B cell (primary cell): ENCODE measurements at regions not wholly inside any gene's neighbourhood (a gene's known extent, or its start where the extent isn't known, plus 50 kb on each side); places are given as distances from the start of the nearest gene placed in this dataset.

ENCODE experiments used
- ATAC-seq: fragments of 200-7000 bp; cut with Tn5 transposase; one replicate; pipeline ENCODE4 v1.10.0; 2021; ENCODE audit warnings: low read depth, mild to moderate bottlenecking, moderate number of reproducible peaks, moderate library complexity
- CTCF ChIA-PET: fragments of 350-600 bp; sonication (Branson Sonifier 250); formaldehyde crosslinking; loops from one replicate; lab custom pipeline; 2021; ENCODE audit warnings: antibody characterized with exemption, inconsistent platforms; lab: Charles Lee
- POLR2A ChIA-PET: fragments of 350-600 bp; sonication (Branson Sonifier 250); formaldehyde crosslinking; loops from one replicate; lab custom pipeline; 2021; ENCODE audit warnings: antibody characterized with exemption; lab: Charles Lee
- DNase-seq: peaks from one replicate; pipeline ENCODE4 v3.0.0; 2013
- H2AFZ ChIP-seq: 2 replicates; pipeline ENCODE4 v1.6.1; 2012; ENCODE audit warnings: mild to moderate bottlenecking, low read depth, low read length; ENCODE audit not compliant: insufficient read depth, poor library complexity, severe bottlenecking
- H3K27ac ChIP-seq, 2 donors: 1 replicate in 1 of 2; 2 replicates in 1 of 2; pipeline ENCODE4 v1.5.1; 2012 to 2013; ENCODE audit warnings: low read length in 2 of 2, mild to moderate bottlenecking in 2 of 2, moderate library complexity in 1 of 2
- H3K27me3 ChIP-seq, 4 experiments: fragments of 200-600 bp in 1 of 4; sonication (generic) in 1 of 4; replicated peaks in 1 of 4; 1 replicate in 2 of 4; 2 replicates in 2 of 4; pipeline versions ENCODE4 v1.6.1 to v1.7.0; 2013 to 2016; ENCODE audit warnings: low read length in 3 of 4, mild to moderate bottlenecking in 2 of 4, mixed read lengths in 1 of 4, moderate library complexity in 1 of 4; ENCODE audit not compliant: insufficient read depth in 4 of 4, control insufficient read depth in 3 of 4; ENCODE audit errors: control extremely low read depth in 1 of 4
- H3K36me3 ChIP-seq, 2 experiments: replicated peaks in 1 of 2; 1 replicate in 1 of 2; 2 replicates in 1 of 2; pipeline versions ENCODE4 v1.6.1 to v1.7.1; 2013; ENCODE audit warnings: low read length in 1 of 2; ENCODE audit not compliant: insufficient read depth in 2 of 2, control insufficient read depth in 1 of 2; ENCODE audit errors: control extremely low read depth in 1 of 2, extremely low read depth in 1 of 2
- H3K4me1 ChIP-seq, 2 donors: fragments of 200-600 bp in 1 of 2; sonication (generic) in 1 of 2; 1 replicate in 1 of 2; 2 replicates in 1 of 2; pipeline versions ENCODE4 v1.5.1 to v1.6.1; 2013 to 2017; ENCODE audit warnings: low read length in 2 of 2; ENCODE audit not compliant: control insufficient read depth in 2 of 2, insufficient read depth in 2 of 2
- H3K4me2 ChIP-seq: replicated peaks from 2 replicates; pipeline ENCODE3; 2012; ENCODE audit warnings: mild to moderate bottlenecking, low read depth, low read length; ENCODE audit not compliant: poor library complexity, severe bottlenecking
- H3K4me3 ChIP-seq, 5 experiments: fragments of 200-600 bp in 1 of 5; sonication (generic) in 1 of 5; 1 replicate in 3 of 5; 2 replicates in 2 of 5; pipeline versions ENCODE4 v1.5.1 to v1.7.0; 2011 to 2016; ENCODE audit warnings: low read length in 4 of 5, mild to moderate bottlenecking in 4 of 5, low read depth in 2 of 5, control low read depth in 1 of 5, moderate library complexity in 1 of 5; ENCODE audit not compliant: insufficient read depth in 1 of 5; ENCODE audit errors: control extremely low read depth in 1 of 5, extremely low read depth in 1 of 5
- H3K79me2 ChIP-seq: fragments of 200-600 bp; sonication (generic); one replicate; pipeline ENCODE4 v1.6.0; 2016; ENCODE audit warnings: low read length; ENCODE audit not compliant: control insufficient read depth, insufficient read depth
- H3K9ac ChIP-seq: fragments of 200-600 bp; sonication (generic); 2 replicates; pipeline ENCODE4 v1.6.1; 2017; ENCODE audit warnings: mild to moderate bottlenecking, low read length, moderate library complexity
- H3K9me3 ChIP-seq, 3 donors: one replicate each; pipeline versions ENCODE4 v1.6.1 to v1.7.1; 2013; ENCODE audit warnings: low read length in 2 of 3; ENCODE audit not compliant: control insufficient read depth in 2 of 3, insufficient read depth in 1 of 3; ENCODE audit errors: control extremely low read depth in 1 of 3
- H4K20me1 ChIP-seq: 2 replicates; pipeline ENCODE4 v1.6.0; 2012; ENCODE audit warnings: mild to moderate bottlenecking, low read length; ENCODE audit not compliant: insufficient read depth, control insufficient read depth, poor library complexity, severe bottlenecking
- H3K27ac Mint-ChIP-seq: one replicate; pipeline ENCODE4 v1.8.0; 2021; ENCODE audit warnings: mixed read lengths
- H3K27me3 Mint-ChIP-seq: one replicate; pipeline ENCODE4 v1.8.0; 2021; ENCODE audit warnings: mixed read lengths
- H3K4me1 Mint-ChIP-seq: one replicate; pipeline ENCODE4 v1.8.0; 2021; ENCODE audit warnings: mixed read lengths
- H3K4me3 Mint-ChIP-seq: one replicate; pipeline ENCODE4 v1.8.0; 2021; ENCODE audit warnings: mixed read lengths
- H3K9me3 Mint-ChIP-seq: one replicate; pipeline ENCODE4 v1.8.0; 2022; ENCODE audit warnings: mixed read lengths; ENCODE audit not compliant: insufficient read depth
- CTCF ChIP-seq: fragments of 200-600 bp; IDR thresholded peaks from one replicate; pipeline ENCODE4 v1.8.0; 2022; ENCODE audit warnings: antibody characterized with exemption, mild to moderate bottlenecking
- EZH2 ChIP-seq: IDR thresholded peaks from 2 replicates; pipeline ENCODE4 v1.6.1; 2012; ENCODE audit warnings: borderline replicate concordance, low read depth, mild to moderate bottlenecking, moderate library complexity, low read length; ENCODE audit not compliant: insufficient read depth, poor library complexity, severe bottlenecking
- WGBS: methylation state at CpG from one replicate; pipeline ENCODE4 v1.1.5; 2013; ENCODE audit warnings: missing lambda C conversion rate; ENCODE audit not compliant: insufficient coverage; 5-methylcytosine and 5-hydroxymethylcytosine counted together
- intact Hi-C: fragments of 100-400 bp; cut with micrococcal nuclease; formaldehyde crosslinking; loops from one replicate; pipeline ENCODE4 v1.10.0; 2022

- Histone ChIP-seq H2AFZ (no peak overlapping the region), H3K27ac (no peak overlapping the region), H3K9me3 (peaks cover 0 to 35% (median 0%) of the 10 kb centered on the region in 3 donors), H3K4me3 (no peak overlapping the region), H3K36me3 (no peaks in the 10 kb centered on the region), H3K4me2 (no peak overlapping the region), H4K20me1 (no peaks in the 10 kb centered on the region), H3K9ac (no peak overlapping the region), H3K79me2 (no peaks in the 10 kb centered on the region), H3K27me3 (peaks cover 0 to 13% (median 2%) of the 10 kb centered on the region in 4 experiments), H3K4me1 (peaks cover 4 to 7% of the 10 kb centered on the region in 2 donors)
- no peak overlapping the region for H3K27ac Mint-ChIP-seq
- DNase-seq = no peak
- CTCF ChIA-PET = no interaction called here
- H3K27me3 Mint-ChIP-seq = peaks cover 24% of the 10 kb centered on the region
- no peak for TF ChIP-seq CTCF
- TF ChIP-seq EZH2 = no peak
- no peak for ATAC-seq
- WGBS = 96% methylated on average over 6 of the region's 6 CpGs
- intact Hi-C loops = no loop called here
- H3K4me1 Mint-ChIP-seq = no peaks in the 10 kb centered on the region
- POLR2A ChIA-PET = no interaction called here
- no peak overlapping the region for H3K4me3 Mint-ChIP-seq
- H3K9me3 Mint-ChIP-seq = no peaks in the 10 kb centered on the region
Measured at GRCh38 chr6:163635315-163635714, 220.8 kb downstream of the QKI start.

GRCh38 chr6:163634211-163635171, 220.0 kb downstream of the QKI start:
- Histone ChIP-seq H2AFZ (no peak overlapping the region), H3K4me2 (no peak overlapping the region), H3K9me3 (peaks cover 0 to 42% (median 0%) of the 10 kb centered on the region in 3 donors), H3K79me2 (no peaks in the 10 kb centered on the region), H3K9ac (no peak overlapping the region), H3K27me3 (peaks cover 0 to 16% (median 5%) of the 10 kb centered on the region in 4 experiments), H4K20me1 (no peaks in the 10 kb centered on the region), H3K27ac (no peak overlapping the region), H3K36me3 (no peaks in the 10 kb centered on the region), H3K4me1 (peaks cover 4 to 7% of the 10 kb centered on the region in 2 donors), H3K4me3 (no peak overlapping the region)
- ATAC-seq (peak; percentile 61), DNase-seq (no peak)
- H3K4me3 Mint-ChIP-seq = no peak overlapping the region
- intact Hi-C loops = no loop called here
- ChIA-PET CTCF (interaction anchor here (0.6 kb wide), 1 partner anchor 132 kb away, joined by 3 read pairs; no protein-coding TSS in a partner anchor), POLR2A (no interaction called here)
- no peaks in the 10 kb centered on the region for H3K9me3 Mint-ChIP-seq
- TF ChIP-seq EZH2 (no peak), CTCF (no peak)
- no peaks in the 10 kb centered on the region for H3K4me1 Mint-ChIP-seq
- 79% methylated on average over 17 of the region's 21 CpGs for WGBS
- no peak overlapping the region for H3K27ac Mint-ChIP-seq
- peaks cover 31% of the 10 kb centered on the region for H3K27me3 Mint-ChIP-seq
